Left renal cortex interstitium (tissue), 4 donors: ENCODE measurements at regions not wholly inside any gene's neighbourhood (a gene's known extent, or its start where the extent isn't known, plus 50 kb on each side); places are given as distances from the start of the nearest gene placed in this dataset.

ENCODE experiments used
- DNase-seq, 4 donors: peaks; one replicate each; pipeline ENCODE4 v3.0.0-alpha.2; 2013; ENCODE audit warnings: low read depth in 4 of 4, low spot score in 2 of 4, missing footprints in 1 of 4

DNA sequence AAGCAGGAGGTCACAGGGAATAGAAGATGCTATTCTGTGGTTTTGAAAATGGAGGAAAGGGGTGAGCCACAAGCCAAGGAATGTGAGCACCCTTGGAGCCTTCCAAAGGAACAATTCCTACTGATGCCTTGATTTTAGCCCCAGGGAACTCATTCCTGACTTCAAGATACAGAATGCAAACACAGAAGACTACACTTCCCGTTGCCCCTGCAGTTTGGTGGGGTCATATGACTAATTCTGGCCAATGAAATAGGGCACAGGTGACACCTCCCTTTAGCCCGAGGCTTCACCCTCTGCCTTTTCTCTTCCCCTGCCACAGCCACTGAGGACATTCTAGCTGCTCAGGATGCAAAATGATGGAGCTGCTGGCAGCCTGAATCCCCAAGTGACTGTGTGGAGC lies 126.1 kb downstream of the INHBB start:
- DNase-seq = no peak

DNA sequence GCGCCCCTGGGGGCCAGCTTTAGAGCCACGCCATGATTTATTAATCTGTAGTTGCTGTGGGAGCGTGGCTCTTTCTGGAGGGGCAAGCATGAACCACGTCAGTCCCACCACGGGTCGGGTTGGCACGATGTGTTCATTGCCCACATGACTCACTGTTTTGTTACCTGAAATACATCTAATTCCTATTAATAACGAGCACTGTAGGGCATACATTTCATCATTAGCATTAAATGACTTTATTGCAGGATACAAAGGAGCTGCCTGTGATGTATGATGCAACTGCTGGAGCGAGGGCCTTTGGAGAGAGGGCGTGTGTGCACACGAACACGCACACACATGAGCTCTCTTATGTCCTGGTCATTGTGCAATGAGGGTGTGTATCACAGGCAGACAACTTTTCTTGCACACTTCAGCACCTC lies 127.0 kb downstream of the INHBB start:
- DNase-seq = no peak

- DNase-seq = no peak
Measured at GRCh38 chr2:120473522-120474271, 127.8 kb downstream of the INHBB start.

DNA sequence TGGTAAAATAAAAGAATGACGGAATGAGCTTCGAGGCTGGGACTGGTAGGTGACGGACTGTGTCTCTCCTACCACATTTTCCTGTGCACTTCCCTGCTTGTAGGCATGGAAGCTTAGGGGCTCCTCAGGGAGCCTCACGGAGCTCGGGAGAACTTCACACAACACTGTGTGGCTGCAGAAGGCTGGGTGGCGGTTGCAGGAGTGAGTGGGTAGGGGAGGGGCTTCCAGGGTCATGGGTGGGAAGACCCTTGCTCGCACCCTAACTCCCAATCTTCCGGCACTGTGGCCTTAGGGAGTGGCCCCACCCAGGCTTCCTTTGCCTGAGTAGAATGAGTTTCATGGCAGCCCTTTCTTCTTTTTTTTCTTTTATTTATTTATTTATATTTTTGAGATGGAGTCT lies 128.6 kb downstream of the INHBB start:
- DNase-seq = no peak

- no peak for DNase-seq
Measured at GRCh38 chr2:120476141-120476540, 130.2 kb downstream of the INHBB start.

DNA sequence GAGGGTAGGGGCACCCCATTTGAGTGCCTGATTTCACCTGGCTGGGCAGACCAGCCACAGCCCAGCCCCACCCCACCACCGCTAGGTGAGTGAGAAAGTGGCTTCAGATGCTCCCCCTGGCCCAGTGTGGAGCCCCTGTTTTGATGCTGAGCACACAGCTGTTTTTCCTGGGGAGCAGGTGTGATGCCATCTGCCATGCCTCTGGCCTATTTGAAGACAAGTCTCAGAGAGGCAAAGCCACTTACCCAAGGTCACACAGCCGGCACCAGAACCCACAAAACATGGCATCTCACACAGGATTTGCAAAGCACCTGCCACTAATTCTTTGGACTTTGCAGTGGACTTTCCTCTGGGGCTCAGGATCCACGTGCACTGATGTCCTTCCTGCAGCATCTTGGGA lies 131.3 kb downstream of the INHBB start:
- no peak for DNase-seq

DNA sequence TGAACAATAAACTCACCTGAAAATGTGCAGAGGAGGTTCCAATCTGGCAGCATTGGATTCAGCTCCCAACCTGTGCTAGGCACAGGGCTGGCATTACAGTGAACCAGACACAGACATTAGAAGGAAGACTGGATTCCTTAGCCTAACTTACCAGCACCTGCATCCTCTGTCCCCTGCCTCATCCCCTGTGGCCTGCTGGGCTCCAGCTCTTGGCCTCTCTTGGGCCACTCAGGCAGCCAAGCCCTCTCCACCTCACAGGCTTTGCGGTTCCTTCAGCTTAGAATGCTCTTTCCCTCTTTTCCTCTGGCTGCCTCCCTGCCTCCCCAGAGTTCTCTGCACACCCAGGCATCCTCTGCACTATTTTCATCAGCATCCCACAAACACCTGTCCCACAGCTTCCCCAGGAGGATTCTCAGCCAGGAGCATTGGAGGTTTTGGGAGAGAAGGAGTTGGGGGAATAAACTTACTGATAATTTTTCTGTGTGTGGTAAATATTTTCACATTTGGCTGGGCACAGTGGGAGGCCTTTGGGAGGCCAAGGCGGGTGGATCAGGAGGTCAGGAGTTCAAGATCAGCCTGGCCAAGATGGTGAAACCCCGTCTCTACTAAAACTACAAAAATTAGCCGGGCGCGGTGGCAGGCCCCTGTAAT lies 132.0 kb downstream of the INHBB start:
- DNase-seq = no peak

GRCh38 chr2:120480346-120480902 lies 134.5 kb downstream of the INHBB start:
- no peak for DNase-seq

DNA sequence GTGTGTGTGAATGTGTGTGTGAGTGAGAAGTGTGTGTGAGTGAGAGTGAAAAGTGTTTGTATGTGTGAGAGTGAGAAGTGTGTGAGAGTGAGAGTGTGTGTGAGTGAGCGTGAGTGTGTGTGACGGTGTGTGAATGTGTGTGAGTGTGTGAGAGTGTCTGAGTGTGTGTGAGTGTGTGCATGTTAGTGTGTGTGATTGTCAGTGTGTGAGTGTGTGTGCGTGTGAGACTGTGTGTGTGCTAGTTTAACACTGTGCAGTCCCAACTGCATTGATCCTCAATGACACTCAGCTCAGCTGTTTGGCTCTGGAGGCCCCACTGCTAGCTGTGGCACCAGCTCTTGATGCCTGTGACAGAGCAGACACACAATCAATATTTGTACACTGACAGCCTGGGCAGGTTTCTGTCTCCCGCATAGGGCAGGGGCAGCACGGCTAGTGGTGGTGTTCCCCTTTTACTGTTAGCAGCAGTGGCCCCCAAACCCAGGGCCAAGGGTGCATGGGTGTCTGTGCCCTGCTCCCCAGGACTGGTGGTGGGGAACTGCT lies 135.0 kb downstream of the INHBB start:
- DNase-seq = no peak

GRCh38 chr2:120481446-120482194 lies 135.7 kb downstream of the INHBB start:
- no peak for DNase-seq

GRCh38 chr2:120482334-120482733 lies 136.4 kb downstream of the INHBB start:
- no peak for DNase-seq

DNA sequence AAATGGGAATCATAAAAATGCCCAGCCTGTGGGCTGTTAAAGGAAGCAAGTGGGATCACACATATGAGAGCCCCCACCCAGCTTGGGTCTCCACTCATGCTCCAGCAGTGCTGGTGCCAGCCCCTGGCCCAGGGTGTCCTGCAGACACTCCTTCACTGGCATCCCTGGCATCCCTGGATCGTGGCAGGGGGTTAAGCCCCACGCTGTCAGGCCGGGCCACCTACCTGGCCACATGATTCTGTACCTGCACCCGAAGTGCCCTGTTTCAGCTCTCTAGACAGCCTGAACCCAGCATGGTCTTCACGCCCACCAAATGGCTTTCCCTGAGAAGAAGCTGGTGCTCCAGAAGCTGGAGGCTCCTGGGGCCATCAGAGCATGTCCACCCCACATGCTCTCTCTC lies 137.4 kb downstream of the INHBB start:
- DNase-seq = no peak

- no peak for DNase-seq
Measured at GRCh38 chr2:120485096-120485495, 139.2 kb downstream of the INHBB start.

GRCh38 chr2:120486441-120486840 lies 140.5 kb downstream of the INHBB start:
- no peak for DNase-seq

GRCh38 chr2:120486946-120487345 lies 141.0 kb downstream of the INHBB start:
- DNase-seq = no peak

GRCh38 chr2:120488531-120488930 lies 142.6 kb downstream of the INHBB start:
- no peak for DNase-seq

- DNase-seq = no peak
Measured at GRCh38 chr2:120489023-120489422, 143.1 kb downstream of the INHBB start.

GRCh38 chr2:120490091-120490798 lies 144.3 kb downstream of the INHBB start:
- DNase-seq = no peak

DNA sequence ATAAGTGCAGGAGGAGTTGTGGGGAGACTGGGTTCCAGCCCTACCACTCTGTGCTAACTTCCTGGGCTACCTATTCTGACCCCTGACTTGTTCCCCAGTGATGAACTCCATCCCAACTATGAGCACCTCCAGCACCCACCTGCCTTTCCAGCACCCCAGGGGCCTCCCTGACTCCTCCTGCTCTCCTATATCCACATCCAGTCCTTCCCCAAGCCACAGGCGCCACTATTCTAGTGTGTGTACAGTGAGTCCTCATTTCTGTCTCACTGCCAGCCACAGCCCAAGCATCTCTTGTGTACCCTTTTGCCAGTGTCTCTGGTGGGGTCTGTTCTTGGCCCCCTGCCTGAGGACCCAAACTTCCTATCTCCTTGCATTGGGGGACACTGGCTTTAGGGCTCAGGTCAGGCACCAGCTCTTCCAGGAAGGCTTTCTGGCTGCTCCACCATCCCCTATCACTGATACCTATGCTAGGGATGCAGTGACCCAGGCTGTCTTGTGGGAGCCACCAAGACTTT lies 145.2 kb downstream of the INHBB start:
- DNase-seq = no peak

GRCh38 chr2:120493231-120493630 lies 147.3 kb downstream of the INHBB start:
- no peak for DNase-seq
